ENCODE measurements at regions not wholly inside any gene's neighbourhood (a gene's known extent, or its start where the extent isn't known, plus 50 kb on each side); places are given as distances from the start of the nearest gene placed in this dataset.
A peak's percentile ranks its signal among the peaks of the same experiment; 100 is the strongest.

GRCh38 chr13:22176968-22177520 is 506.2 kb downstream of the FGF9 start:
- Histone ChIP-seq H3K9me3 (replicated peaks; ENCODE audit: control insufficient read depth, low read depth, low read length) (no peaks in the 10 kb centered on the region), H3K27me3 (ENCODE audit: control insufficient read depth, insufficient read depth, low read length) (no peaks in the 10 kb centered on the region), H3K4me1 (ENCODE audit: control insufficient read depth, insufficient read depth, low read length) (no peaks in the 10 kb centered on the region), H3K27ac (ENCODE audit: low read length) (no peak overlapping the region), H3K4me3 (ENCODE audit: low read length) (no peak overlapping the region), H3K36me3 (ENCODE audit: control insufficient read depth, insufficient read depth, low read length) (no peaks in the 10 kb centered on the region)
- DNase-seq = peak; percentile 34
- WGBS (ENCODE audit: insufficient coverage) = 66% methylated on average over 4 of the region's 4 CpGs

GRCh38 chr13:22178878-22179277 is 508.0 kb downstream of the FGF9 start:
- WGBS (ENCODE audit: insufficient coverage) = no CpG with 5 or more reads among the region's 2 CpGs
- no peak for DNase-seq
- H3K27ac ChIP-seq (ENCODE audit: low read length) = no peak overlapping the region
- H3K4me1 ChIP-seq (ENCODE audit: control insufficient read depth, insufficient read depth, low read length) = no peaks in the 10 kb centered on the region
- no peaks in the 10 kb centered on the region for H3K27me3 ChIP-seq (ENCODE audit: control insufficient read depth, insufficient read depth, low read length)
- no peaks in the 10 kb centered on the region for H3K36me3 ChIP-seq (ENCODE audit: control insufficient read depth, insufficient read depth, low read length)
- no peaks in the 10 kb centered on the region for H3K9me3 ChIP-seq (replicated peaks; ENCODE audit: control insufficient read depth, low read depth, low read length)
- no peak overlapping the region for H3K4me3 ChIP-seq (ENCODE audit: low read length)

GRCh38 chr13:22187329-22187728 is 516.5 kb downstream of the FGF9 start:
- WGBS (ENCODE audit: insufficient coverage) = 0% methylated on average over 1 of the region's 2 CpGs

GRCh38 chr13:22189176-22190048 is 518.5 kb downstream of the FGF9 start:
- no peak overlapping the region for H3K4me3 ChIP-seq (ENCODE audit: low read length)
- 60% methylated on average over 3 of the region's 8 CpGs for WGBS (ENCODE audit: insufficient coverage)

More at GRCh38 chr13:22187329-22187728, 516.5 kb downstream of the FGF9 start:
- no peak for DNase-seq
- H3K36me3 ChIP-seq (ENCODE audit: control insufficient read depth, insufficient read depth, low read length) = no peaks in the 10 kb centered on the region
- no peaks in the 10 kb centered on the region for H3K4me1 ChIP-seq (ENCODE audit: control insufficient read depth, insufficient read depth, low read length)
- H3K27me3 ChIP-seq (ENCODE audit: control insufficient read depth, insufficient read depth, low read length) = no peaks in the 10 kb centered on the region
- H3K9me3 ChIP-seq (replicated peaks; ENCODE audit: control insufficient read depth, low read depth, low read length) = no peaks in the 10 kb centered on the region
- no peak overlapping the region for H3K27ac ChIP-seq (ENCODE audit: low read length)
- no peak overlapping the region for H3K4me3 ChIP-seq (ENCODE audit: low read length)

GRCh38 chr13:22193070-22193469 is 522.2 kb downstream of the FGF9 start:
- H3K36me3 ChIP-seq (ENCODE audit: control insufficient read depth, insufficient read depth, low read length) = no peaks in the 10 kb centered on the region
- no peak overlapping the region for H3K4me3 ChIP-seq (ENCODE audit: low read length)
- H3K27me3 ChIP-seq (ENCODE audit: control insufficient read depth, insufficient read depth, low read length) = no peaks in the 10 kb centered on the region
- no peak for DNase-seq
- no peaks in the 10 kb centered on the region for H3K9me3 ChIP-seq (replicated peaks; ENCODE audit: control insufficient read depth, low read depth, low read length)
- WGBS (ENCODE audit: insufficient coverage) = 69% methylated on average over 2 of the region's 2 CpGs
- H3K27ac ChIP-seq (ENCODE audit: low read length) = no peak overlapping the region
- H3K4me1 ChIP-seq (ENCODE audit: control insufficient read depth, insufficient read depth, low read length) = peaks cover 5% of the 10 kb centered on the region

More at GRCh38 chr13:22189176-22190048, 518.5 kb downstream of the FGF9 start:
- Histone ChIP-seq H3K27me3 (ENCODE audit: control insufficient read depth, insufficient read depth, low read length) (no peaks in the 10 kb centered on the region), H3K27ac (ENCODE audit: low read length) (no peak overlapping the region), H3K4me1 (ENCODE audit: control insufficient read depth, insufficient read depth, low read length) (peaks cover 3% of the 10 kb centered on the region), H3K9me3 (replicated peaks; ENCODE audit: control insufficient read depth, low read depth, low read length) (no peaks in the 10 kb centered on the region), H3K36me3 (ENCODE audit: control insufficient read depth, insufficient read depth, low read length) (no peaks in the 10 kb centered on the region)
- DNase-seq = no peak

- Histone ChIP-seq H3K4me3 (ENCODE audit: low read length) (no peak overlapping the region), H3K27ac (ENCODE audit: low read length) (no peak overlapping the region), H3K36me3 (ENCODE audit: control insufficient read depth, insufficient read depth, low read length) (no peaks in the 10 kb centered on the region), H3K27me3 (ENCODE audit: control insufficient read depth, insufficient read depth, low read length) (no peaks in the 10 kb centered on the region), H3K9me3 (replicated peaks; ENCODE audit: control insufficient read depth, low read depth, low read length) (no peaks in the 10 kb centered on the region), H3K4me1 (ENCODE audit: control insufficient read depth, insufficient read depth, low read length) (peaks cover 11% of the 10 kb centered on the region)
- WGBS (ENCODE audit: insufficient coverage) = 66% methylated on average over 8 of the region's 9 CpGs
- DNase-seq = peak; percentile 24
Observed at GRCh38 chr13:22194106-22194805, 523.4 kb downstream of the FGF9 start.

GRCh38 chr13:22195726-22196125 is 524.9 kb downstream of the FGF9 start:
- 100% methylated on average over 1 of the region's 5 CpGs for WGBS (ENCODE audit: insufficient coverage)
- no peaks in the 10 kb centered on the region for H3K36me3 ChIP-seq (ENCODE audit: control insufficient read depth, insufficient read depth, low read length)

GRCh38 chr13:22196777-22197176 is 525.9 kb downstream of the FGF9 start:
- Histone ChIP-seq H3K36me3 (ENCODE audit: control insufficient read depth, insufficient read depth, low read length) (no peaks in the 10 kb centered on the region), H3K4me1 (ENCODE audit: control insufficient read depth, insufficient read depth, low read length) (peaks cover 11% of the 10 kb centered on the region), H3K27me3 (ENCODE audit: control insufficient read depth, insufficient read depth, low read length) (no peaks in the 10 kb centered on the region), H3K4me3 (ENCODE audit: low read length) (no peak overlapping the region), H3K27ac (ENCODE audit: low read length) (no peak overlapping the region), H3K9me3 (replicated peaks; ENCODE audit: control insufficient read depth, low read depth, low read length) (no peaks in the 10 kb centered on the region)
- no peak for DNase-seq

More at GRCh38 chr13:22195726-22196125, 524.9 kb downstream of the FGF9 start:
- Histone ChIP-seq H3K27ac (ENCODE audit: low read length) (no peak overlapping the region), H3K9me3 (replicated peaks; ENCODE audit: control insufficient read depth, low read depth, low read length) (no peaks in the 10 kb centered on the region), H3K27me3 (ENCODE audit: control insufficient read depth, insufficient read depth, low read length) (no peaks in the 10 kb centered on the region), H3K4me1 (ENCODE audit: control insufficient read depth, insufficient read depth, low read length) (peaks cover 11% of the 10 kb centered on the region), H3K4me3 (ENCODE audit: low read length) (no peak overlapping the region)
- no peak for DNase-seq

- H3K4me1 ChIP-seq (ENCODE audit: control insufficient read depth, insufficient read depth, low read length) = peaks cover 11% of the 10 kb centered on the region
- no peaks in the 10 kb centered on the region for H3K27me3 ChIP-seq (ENCODE audit: control insufficient read depth, insufficient read depth, low read length)
- no peaks in the 10 kb centered on the region for H3K9me3 ChIP-seq (replicated peaks; ENCODE audit: control insufficient read depth, low read depth, low read length)
- DNase-seq = peak; percentile 85
- no peak overlapping the region for H3K4me3 ChIP-seq (ENCODE audit: low read length)
- no CpG with 5 or more reads among the region's 4 CpGs for WGBS (ENCODE audit: insufficient coverage)
- no peaks in the 10 kb centered on the region for H3K36me3 ChIP-seq (ENCODE audit: control insufficient read depth, insufficient read depth, low read length)
- peak overlapping the region; percentile 43 for H3K27ac ChIP-seq (ENCODE audit: low read length)
Observed at GRCh38 chr13:22198001-22198400, 527.1 kb downstream of the FGF9 start.

GRCh38 chr13:22198641-22199217 is 527.9 kb downstream of the FGF9 start:
- Histone ChIP-seq H3K36me3 (ENCODE audit: control insufficient read depth, insufficient read depth, low read length) (no peaks in the 10 kb centered on the region), H3K4me3 (ENCODE audit: low read length) (no peak overlapping the region), H3K27me3 (ENCODE audit: control insufficient read depth, insufficient read depth, low read length) (no peaks in the 10 kb centered on the region), H3K9me3 (replicated peaks; ENCODE audit: control insufficient read depth, low read depth, low read length) (no peaks in the 10 kb centered on the region), H3K27ac (ENCODE audit: low read length) (peak overlapping the region; percentile 43), H3K4me1 (ENCODE audit: control insufficient read depth, insufficient read depth, low read length) (peaks cover 11% of the 10 kb centered on the region)
- 29% methylated on average over 5 of the region's 10 CpGs for WGBS (ENCODE audit: insufficient coverage)
- DNase-seq = peak; percentile 79

All from muscle of leg (tissue), 3 donors.